GM13976 (cell line): ENCODE measurements at regions not wholly inside any gene's neighbourhood (a gene's known extent, or its start where the extent isn't known, plus 50 kb on each side); places are given as distances from the start of the nearest gene placed in this dataset.
"Not testable (repeated sequence)": the region's sequence is repeated elsewhere in the genome, so short reads cannot be mapped to it uniquely, and the experiment has no call there.

Experiments
- DNase-seq: peaks from one replicate; pipeline ENCODE4 v3.0.0; 2012; ENCODE audit warnings: low spot score
- in situ Hi-C: fragments of 300-500 bp; cut with MboI; formaldehyde crosslinking; loops from one replicate; pipeline ENCODE4 v1.12.0; 2022; ENCODE audit warnings: low sequenced_read_pairs, mixed read lengths, inconsistent platforms; ENCODE audit not compliant: unreplicated experiment
- TF ChIP-seq, protein P1 (sequence below): IDR thresholded peaks from 2 replicates; pipeline ENCODE4 v1.5.1; 2012; ENCODE audit warnings: borderline replicate concordance, mild to moderate bottlenecking; ENCODE audit not compliant: insufficient read depth; ENCODE audit errors: extremely low read depth, missing control alignments, control extremely low read depth

DNA sequence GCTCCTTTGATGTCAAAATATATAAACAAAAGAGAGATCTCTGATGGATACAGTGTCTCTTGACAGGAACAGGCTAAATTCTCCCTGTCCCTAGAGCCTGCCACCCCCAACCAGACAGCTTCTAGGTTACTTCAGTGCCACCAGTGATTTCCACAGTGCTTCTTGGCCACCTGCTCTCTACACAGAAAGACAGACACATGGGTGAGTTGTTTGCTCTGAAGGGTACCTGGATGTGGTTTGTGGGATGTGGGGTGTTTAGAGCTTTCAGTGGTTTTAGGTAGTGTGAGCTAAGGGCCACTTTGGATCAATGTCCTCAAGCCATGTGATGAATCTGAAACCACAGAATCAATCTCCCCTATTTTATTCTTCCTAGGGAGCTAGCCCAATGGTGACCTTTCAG lies 125.4 kb downstream of the ANKRD18B start:
- in situ Hi-C loops: no loop called here
- no peak for DNase-seq
- TF ChIP-seq, protein P1, sequence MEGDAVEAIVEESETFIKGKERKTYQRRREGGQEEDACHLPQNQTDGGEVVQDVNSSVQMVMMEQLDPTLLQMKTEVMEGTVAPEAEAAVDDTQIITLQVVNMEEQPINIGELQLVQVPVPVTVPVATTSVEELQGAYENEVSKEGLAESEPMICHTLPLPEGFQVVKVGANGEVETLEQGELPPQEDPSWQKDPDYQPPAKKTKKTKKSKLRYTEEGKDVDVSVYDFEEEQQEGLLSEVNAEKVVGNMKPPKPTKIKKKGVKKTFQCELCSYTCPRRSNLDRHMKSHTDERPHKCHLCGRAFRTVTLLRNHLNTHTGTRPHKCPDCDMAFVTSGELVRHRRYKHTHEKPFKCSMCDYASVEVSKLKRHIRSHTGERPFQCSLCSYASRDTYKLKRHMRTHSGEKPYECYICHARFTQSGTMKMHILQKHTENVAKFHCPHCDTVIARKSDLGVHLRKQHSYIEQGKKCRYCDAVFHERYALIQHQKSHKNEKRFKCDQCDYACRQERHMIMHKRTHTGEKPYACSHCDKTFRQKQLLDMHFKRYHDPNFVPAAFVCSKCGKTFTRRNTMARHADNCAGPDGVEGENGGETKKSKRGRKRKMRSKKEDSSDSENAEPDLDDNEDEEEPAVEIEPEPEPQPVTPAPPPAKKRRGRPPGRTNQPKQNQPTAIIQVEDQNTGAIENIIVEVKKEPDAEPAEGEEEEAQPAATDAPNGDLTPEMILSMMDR: no peak

DNA sequence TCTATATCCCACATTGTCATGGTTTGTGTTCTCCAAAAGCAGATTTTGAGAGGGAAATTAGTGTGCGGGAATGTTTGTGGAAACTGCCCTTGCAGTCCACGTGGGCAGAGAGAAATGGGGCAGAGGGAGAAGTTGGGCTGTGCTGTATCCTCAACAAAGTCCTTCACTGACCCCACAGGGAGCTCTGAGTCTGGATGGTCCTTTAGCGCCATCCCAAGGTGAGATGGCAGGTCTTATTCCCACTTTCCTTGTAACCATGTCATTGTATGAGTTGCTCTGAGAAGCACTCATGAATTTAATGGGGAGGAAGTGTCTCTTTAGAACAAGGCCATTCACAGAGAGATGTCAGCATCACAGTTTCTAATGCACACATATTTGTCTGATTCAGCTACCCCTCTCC lies 127.1 kb downstream of the ANKRD18B start:
- no peak for DNase-seq
- in situ Hi-C loops: no loop called here
- TF ChIP-seq, protein P1: no peak

DNA sequence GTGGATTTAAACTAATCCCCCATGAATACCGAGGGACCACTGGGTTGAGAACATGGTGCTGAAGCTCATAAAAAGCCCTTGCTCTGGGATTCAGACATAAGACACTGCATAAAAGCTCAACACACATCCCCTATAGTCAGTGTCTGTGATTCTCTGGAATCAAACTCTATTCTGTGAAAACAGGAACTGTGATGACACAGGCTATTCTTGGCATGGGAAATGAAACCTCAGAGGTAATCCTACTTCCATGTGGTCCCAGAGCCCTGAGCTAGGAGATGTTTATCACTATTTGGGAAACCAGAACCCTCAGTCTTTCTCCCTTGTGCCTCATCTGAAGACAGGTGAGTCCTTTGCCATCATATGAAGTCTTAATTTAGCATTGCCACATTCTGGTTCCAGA lies 135.4 kb upstream of the PRSS3 start:
- in situ Hi-C loops: no loop called here
- DNase-seq: no peak
- TF ChIP-seq, protein P1: no peak

DNA sequence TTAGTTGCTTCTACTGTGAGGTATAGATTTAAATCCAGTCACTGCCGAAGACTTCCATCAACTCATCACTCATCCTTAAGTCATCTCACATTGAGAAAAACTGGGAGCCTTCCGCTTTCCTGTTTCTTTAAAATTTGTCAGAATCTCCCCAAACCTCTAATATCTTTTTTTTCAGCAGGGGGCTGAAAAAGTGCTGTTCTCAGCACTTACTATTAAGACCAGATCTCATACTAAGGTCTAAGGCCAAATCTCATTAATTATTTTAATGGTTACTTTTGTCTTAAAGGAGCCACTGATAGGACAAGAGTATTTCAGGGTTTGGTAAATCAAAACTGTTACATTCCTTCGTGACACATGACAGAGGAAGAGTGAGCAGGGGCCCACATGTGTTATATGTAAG lies 134.6 kb upstream of the PRSS3 start:
- DNase-seq: no peak
- TF ChIP-seq, protein P1: no peak
- in situ Hi-C loops: no loop called here

DNA sequence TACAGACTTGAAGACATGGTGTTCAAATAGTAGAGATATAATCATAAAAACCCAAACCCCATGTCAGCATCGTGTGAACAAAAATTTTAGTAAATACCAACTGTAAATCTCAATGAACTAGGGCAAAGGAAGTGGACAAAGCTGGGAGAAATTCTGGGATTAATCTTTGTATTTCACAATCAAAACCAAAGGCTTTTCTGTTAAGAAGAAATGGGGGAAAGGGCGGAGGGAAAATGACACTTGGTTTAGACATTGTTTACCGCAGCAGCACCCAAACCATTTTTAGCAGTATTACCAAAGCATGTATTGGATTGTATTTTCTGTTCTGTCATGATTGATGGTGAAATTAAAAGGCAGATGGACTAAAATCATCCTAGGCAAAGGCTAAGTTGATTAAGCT lies 134.2 kb upstream of the PRSS3 start:
- TF ChIP-seq, protein P1: no peak
- in situ Hi-C loops: no loop called here
- DNase-seq: no peak

DNA sequence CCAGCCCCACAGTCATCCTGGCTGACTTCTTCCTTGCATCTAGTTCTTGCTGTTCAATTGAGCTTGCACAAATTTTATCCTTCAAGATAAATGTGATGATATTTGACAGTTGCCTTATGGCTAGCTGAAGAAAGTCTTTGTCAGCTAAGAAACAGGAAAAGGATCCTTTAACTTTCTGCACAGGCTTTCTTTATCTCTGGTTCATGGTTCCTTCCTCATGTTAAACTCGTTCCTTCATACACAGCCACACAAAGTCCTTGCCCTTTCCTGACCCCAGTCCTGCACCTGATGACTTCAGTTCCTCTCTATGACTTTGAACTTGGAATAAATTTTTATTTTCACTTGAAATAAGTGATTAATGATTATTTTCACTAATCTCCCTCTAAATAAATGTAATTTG lies 132.5 kb upstream of the PRSS3 start:
- in situ Hi-C loops: no loop called here
- no peak for DNase-seq
- TF ChIP-seq, protein P1: no peak

DNA sequence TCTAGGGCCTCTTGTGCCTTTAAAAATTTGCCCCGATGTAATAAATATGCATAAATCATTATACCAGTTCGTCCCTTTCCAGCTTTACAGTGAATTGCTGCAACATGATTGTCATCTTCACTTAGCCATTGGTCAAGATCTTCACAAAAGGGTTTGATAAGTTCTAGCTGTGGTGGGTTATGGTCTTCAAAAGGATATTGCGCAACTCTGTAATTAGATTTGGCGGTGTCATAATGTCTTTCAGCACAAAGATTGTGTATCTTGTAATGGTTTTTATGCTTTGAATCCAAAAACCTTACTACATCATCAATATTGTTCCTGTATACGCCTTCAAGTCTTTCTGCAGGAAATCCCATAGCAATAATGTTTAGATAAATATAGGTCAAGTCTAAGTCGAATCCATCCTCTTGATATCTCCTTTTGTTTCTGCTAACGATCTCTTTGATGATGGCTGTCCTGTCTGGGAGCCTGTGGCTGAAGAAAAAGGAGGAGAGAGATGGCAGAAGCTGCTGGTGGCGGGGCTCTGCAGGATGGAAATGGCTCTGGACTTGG lies 119.1 kb upstream of the PRSS3 start:
- in situ Hi-C loops, DNase-seq: not testable (repeated sequence)
